Activated CD4-positive, alpha-beta T cell treated with anti-CD3 and anti-CD28 coated beads for 36 hours (primary cell): ENCODE measurements at regions not wholly inside any gene's neighbourhood (a gene's known extent, or its start where the extent isn't known, plus 50 kb on each side); places are given as distances from the start of the nearest gene placed in this dataset.

ENCODE experiments used
- ATAC-seq: fragments of 200-7000 bp; cut with Tn5 transposase; one replicate; pipeline ENCODE4 v1.10.0; 2021; ENCODE audit warnings: mild to moderate bottlenecking, moderate library complexity
- CTCF ChIA-PET: fragments of 350-600 bp; sonication (Branson Sonifier 250); formaldehyde crosslinking; loops from one replicate; lab custom pipeline; 2021; ENCODE audit warnings: antibody characterized with exemption; lab: Charles Lee
- POLR2A ChIA-PET: fragments of 350-600 bp; sonication (Branson Sonifier 250); formaldehyde crosslinking; loops from one replicate; lab custom pipeline; 2021; ENCODE audit warnings: antibody characterized with exemption, inconsistent platforms; lab: Charles Lee
- DNase-seq: peaks from one replicate; pipeline ENCODE4 v3.0.0-alpha.2; 2020
- H3K27ac Mint-ChIP-seq: one replicate; pipeline ENCODE4 v1.8.0; 2021; ENCODE audit warnings: mixed read lengths
- H3K27me3 Mint-ChIP-seq: one replicate; pipeline ENCODE4 v1.8.0; 2021; ENCODE audit warnings: mixed read lengths
- H3K36me3 Mint-ChIP-seq: one replicate; pipeline ENCODE4 v1.8.0; 2021; ENCODE audit warnings: low read depth, mixed read lengths
- H3K4me1 Mint-ChIP-seq: one replicate; pipeline ENCODE4 v1.8.0; 2021; ENCODE audit warnings: mixed read lengths
- H3K4me3 Mint-ChIP-seq: one replicate; pipeline ENCODE4 v1.8.0; 2021; ENCODE audit warnings: mild to moderate bottlenecking, moderate library complexity, mixed read lengths
- H3K9me3 Mint-ChIP-seq: one replicate; pipeline ENCODE4 v1.8.0; 2021; ENCODE audit warnings: low read depth, mixed read lengths
- intact Hi-C, 2 experiments: fragments of 100-400 bp; cut with DNase I in 1 of 2; cut with micrococcal nuclease in 1 of 2; formaldehyde crosslinking; loops; one replicate each; pipeline versions ENCODE4 v1.14.2 to v1.15.1; 2022 to 2024; cut with DNase I, micrococcal nuclease

- ChIA-PET CTCF (interaction anchor here (0.7 to 1.1 kb wide), 3 partner anchors 10 to 242 kb away, joined by 3 to 4 read pairs (median 3); no protein-coding TSS in a partner anchor), POLR2A (no interaction called here)
- intact Hi-C loops, result no loop called here
- no peak for ATAC-seq
- no peaks in the 10 kb centered on the region for H3K9me3 Mint-ChIP-seq
- H3K36me3 Mint-ChIP-seq, result no peaks in the 10 kb centered on the region
- no peaks in the 10 kb centered on the region for H3K27me3 Mint-ChIP-seq
- H3K4me1 Mint-ChIP-seq, result no peaks in the 10 kb centered on the region
- H3K27ac Mint-ChIP-seq, result no peak overlapping the region
- no peak for DNase-seq
- H3K4me3 Mint-ChIP-seq, result no peak overlapping the region
Measured at GRCh38 chr14:98743536-98743935, 528.5 kb downstream of the BCL11B start.

DNA sequence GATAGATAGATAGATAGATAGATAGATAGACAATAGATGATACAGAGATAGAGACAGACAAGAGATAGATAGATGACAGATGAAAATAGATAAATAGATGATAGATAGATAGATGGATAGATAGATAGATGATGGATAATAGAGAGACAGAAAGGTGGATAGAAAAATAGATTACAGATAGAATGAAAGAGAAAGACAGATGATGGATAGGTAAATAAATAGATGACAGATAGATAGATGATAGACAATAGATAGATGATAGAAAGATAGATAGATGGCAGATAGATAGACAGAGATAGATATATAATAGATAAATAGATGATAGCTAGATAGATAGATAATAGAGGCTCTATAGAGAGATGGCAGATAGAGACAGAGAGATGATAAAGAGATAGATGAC, 523.0 kb downstream of the BCL11B start:
- intact Hi-C loops, result no loop called here
- ChIA-PET CTCF (no interaction called here), POLR2A (no interaction called here)

GRCh38 chr14:98751110-98751509, 520.9 kb downstream of the BCL11B start:
- H3K4me3 Mint-ChIP-seq, result no peak overlapping the region
- peaks cover 5% of the 10 kb centered on the region for H3K4me1 Mint-ChIP-seq
- ChIA-PET CTCF (no interaction called here), POLR2A (no interaction called here)
- no peak overlapping the region for H3K27ac Mint-ChIP-seq
- H3K9me3 Mint-ChIP-seq, result peaks cover 10% of the 10 kb centered on the region
- DNase-seq (no peak), ATAC-seq (no peak)
- intact Hi-C loops, result no loop called here
- peaks cover 3% of the 10 kb centered on the region for H3K36me3 Mint-ChIP-seq
- H3K27me3 Mint-ChIP-seq, result no peaks in the 10 kb centered on the region

More for the DNA sequence above, 523.0 kb downstream of the BCL11B start:
- Mint-ChIP-seq H3K27me3 (no peaks in the 10 kb centered on the region), H3K27ac (no peak overlapping the region), H3K4me1 (no peaks in the 10 kb centered on the region), H3K36me3 (no peaks in the 10 kb centered on the region), H3K4me3 (no peak overlapping the region), H3K9me3 (no peaks in the 10 kb centered on the region)
- no peak for ATAC-seq
- DNase-seq, result no peak

GRCh38 chr14:98752660-98753059, 519.3 kb downstream of the BCL11B start:
- H3K9me3 Mint-ChIP-seq, result peaks cover 10% of the 10 kb centered on the region
- ChIA-PET POLR2A (no interaction called here), CTCF (no interaction called here)
- peaks cover 5% of the 10 kb centered on the region for H3K4me1 Mint-ChIP-seq
- H3K27me3 Mint-ChIP-seq, result no peaks in the 10 kb centered on the region
- ATAC-seq (no peak), DNase-seq (no peak)
- intact Hi-C loops, result no loop called here
- peaks cover 3% of the 10 kb centered on the region for H3K36me3 Mint-ChIP-seq
- no peak overlapping the region for H3K4me3 Mint-ChIP-seq
- peak overlapping the region; percentile 40 for H3K27ac Mint-ChIP-seq

DNA sequence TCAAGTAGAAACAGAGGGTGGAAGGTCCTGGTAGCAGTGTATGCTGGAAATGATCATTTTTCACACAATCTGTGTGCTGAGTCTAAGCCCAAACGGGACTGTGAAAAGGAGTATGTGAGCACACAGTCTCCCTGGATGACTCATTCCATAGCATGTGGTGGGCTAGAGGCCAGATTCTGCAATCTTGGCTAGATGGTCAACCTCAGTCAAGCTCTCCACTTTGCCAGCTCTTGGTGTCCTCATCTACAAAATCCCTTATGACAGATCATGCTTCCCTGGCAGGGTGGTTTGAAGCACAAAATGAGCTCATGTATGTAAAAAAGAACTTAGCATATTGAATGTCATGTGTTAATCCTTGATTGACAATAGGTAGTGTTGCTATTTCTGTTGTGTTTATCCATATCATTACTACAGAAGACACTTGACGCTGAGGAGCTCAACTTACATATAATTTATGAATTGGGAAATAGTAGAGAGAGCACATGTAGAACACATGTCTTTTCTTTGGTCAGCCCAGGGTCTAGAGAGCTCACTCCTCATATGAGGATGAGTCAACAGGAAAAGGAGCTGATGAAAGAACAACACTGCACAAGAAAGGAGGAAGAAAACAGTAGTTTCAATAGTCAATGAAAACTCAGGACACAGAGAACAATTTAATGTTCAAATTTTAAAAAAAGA, 517.5 kb downstream of the BCL11B start:
- H3K9me3 Mint-ChIP-seq, result peaks cover 10% of the 10 kb centered on the region
- intact Hi-C loops, result no loop called here
- ChIA-PET POLR2A (no interaction called here), CTCF (interaction anchor here (0.6 to 1.4 kb wide), 2 partner anchors 12 kb away, joined by 3 to 4 read pairs; no protein-coding TSS in a partner anchor)
- H3K4me1 Mint-ChIP-seq, result peaks cover 5% of the 10 kb centered on the region
- ATAC-seq (no peak), DNase-seq (peak; percentile 8)
- no peaks in the 10 kb centered on the region for H3K27me3 Mint-ChIP-seq
- H3K27ac Mint-ChIP-seq, result peak overlapping the region; percentile 16
- peaks cover 3% of the 10 kb centered on the region for H3K36me3 Mint-ChIP-seq
- H3K4me3 Mint-ChIP-seq, result no peak overlapping the region

GRCh38 chr14:98756749-98757148, 515.2 kb downstream of the BCL11B start:
- Mint-ChIP-seq H3K27me3 (no peaks in the 10 kb centered on the region), H3K9me3 (peaks cover 10% of the 10 kb centered on the region), H3K4me1 (peaks cover 5% of the 10 kb centered on the region), H3K36me3 (peaks cover 3% of the 10 kb centered on the region), H3K4me3 (no peak overlapping the region), H3K27ac (no peak overlapping the region)
- intact Hi-C loops, result no loop called here
- no peak for ATAC-seq
- ChIA-PET POLR2A (no interaction called here), CTCF (interaction anchor here (1.7 kb wide), 1 partner anchor 9 kb away, joined by 5 read pairs; no protein-coding TSS in a partner anchor)
- DNase-seq, result no peak

DNA sequence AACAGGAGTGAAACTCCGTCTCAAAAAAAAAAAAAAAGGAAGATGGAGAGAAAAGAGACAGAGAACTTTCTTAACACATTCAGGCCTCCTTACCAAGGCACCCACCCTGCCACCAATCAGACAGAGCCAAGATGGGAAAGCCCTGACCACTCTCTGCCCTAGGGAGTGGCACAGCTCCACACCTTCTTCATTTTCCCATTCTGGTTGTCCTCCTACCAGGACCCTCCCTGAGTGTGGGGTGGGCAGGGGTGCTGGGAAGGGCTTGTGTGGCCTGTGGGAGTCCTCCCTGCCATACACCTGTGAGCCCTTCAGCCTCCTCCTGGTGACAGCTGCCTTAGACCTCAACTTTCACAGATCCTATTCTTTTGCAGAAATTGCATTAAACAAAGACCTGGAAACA, 513.6 kb downstream of the BCL11B start:
- CTCF ChIA-PET, result no interaction called here
- no peak overlapping the region for H3K27ac Mint-ChIP-seq

DNA sequence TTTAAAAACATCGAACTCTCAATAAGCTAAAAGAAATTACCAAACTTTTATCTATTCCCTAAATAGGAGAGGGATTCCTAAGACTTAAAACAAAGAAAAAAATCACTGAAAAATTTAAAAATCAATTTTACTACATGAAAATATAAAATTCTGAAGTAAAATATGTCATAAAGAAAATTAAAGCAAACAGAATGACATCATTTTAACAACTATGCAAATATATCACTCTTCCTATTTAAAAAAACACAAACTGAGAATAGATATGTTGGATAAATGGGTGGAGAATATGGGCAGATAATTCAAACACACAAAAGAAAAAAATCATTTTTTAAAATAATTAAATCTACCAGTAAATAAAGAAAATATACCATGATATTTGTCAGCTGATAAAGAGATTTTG, 510.0 kb downstream of the BCL11B start:
- H3K27ac Mint-ChIP-seq, result no peak overlapping the region
- CTCF ChIA-PET, result no interaction called here
- H3K4me3 Mint-ChIP-seq, result no peak overlapping the region
- ATAC-seq (no peak), DNase-seq (no peak)
- intact Hi-C loops, result no loop called here
- peaks cover 8% of the 10 kb centered on the region for H3K9me3 Mint-ChIP-seq
- H3K36me3 Mint-ChIP-seq, result no peaks in the 10 kb centered on the region
- no peaks in the 10 kb centered on the region for H3K27me3 Mint-ChIP-seq
- H3K4me1 Mint-ChIP-seq, result peaks cover 6% of the 10 kb centered on the region
- POLR2A ChIA-PET, result no interaction called here

More for the DNA sequence above, 513.6 kb downstream of the BCL11B start:
- POLR2A ChIA-PET, result no interaction called here
- Mint-ChIP-seq H3K9me3 (peaks cover 14% of the 10 kb centered on the region), H3K4me3 (no peak overlapping the region), H3K4me1 (peaks cover 5% of the 10 kb centered on the region), H3K36me3 (peaks cover 3% of the 10 kb centered on the region), H3K27me3 (no peaks in the 10 kb centered on the region)
- intact Hi-C loops, result no loop called here
- DNase-seq, result no peak
- ATAC-seq, result no peak

DNA sequence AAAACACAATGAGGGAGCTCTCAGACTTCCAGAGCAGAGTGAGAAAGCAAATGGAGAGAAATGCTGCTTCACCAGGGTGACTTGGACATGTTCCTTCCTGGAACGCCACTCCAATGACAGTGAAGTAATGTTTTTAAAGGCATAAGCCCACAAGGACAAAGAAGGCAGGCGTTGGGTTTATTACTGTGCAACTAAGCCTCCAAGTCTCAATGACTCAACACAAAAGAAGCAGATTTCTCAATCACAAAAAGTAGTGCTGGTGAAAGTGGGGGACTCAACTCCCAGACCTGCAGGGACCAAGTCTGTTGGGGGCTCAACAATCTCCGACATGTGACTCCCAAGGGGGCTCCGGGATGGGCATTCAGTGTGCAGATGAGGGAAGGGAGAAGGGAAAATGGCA, 505.2 kb downstream of the BCL11B start:
- DNase-seq (no peak), ATAC-seq (no peak)
- Mint-ChIP-seq H3K27me3 (no peaks in the 10 kb centered on the region), H3K27ac (no peak overlapping the region), H3K9me3 (peaks cover 8% of the 10 kb centered on the region), H3K4me3 (no peak overlapping the region), H3K36me3 (no peaks in the 10 kb centered on the region), H3K4me1 (peaks cover 6% of the 10 kb centered on the region)
- intact Hi-C loops, result no loop called here
- ChIA-PET CTCF (interaction anchor here (0.6 to 1.2 kb wide), 4 partner anchors 10 to 1665 kb away, joined by 3 to 6 read pairs (median 4); no protein-coding TSS in a partner anchor), POLR2A (no interaction called here)

- Mint-ChIP-seq H3K27ac (no peak overlapping the region), H3K36me3 (no peaks in the 10 kb centered on the region), H3K4me1 (peaks cover 6% of the 10 kb centered on the region), H3K27me3 (no peaks in the 10 kb centered on the region), H3K9me3 (peaks cover 3% of the 10 kb centered on the region), H3K4me3 (no peak overlapping the region)
- ChIA-PET POLR2A (no interaction called here), CTCF (no interaction called here)
- no peak for DNase-seq
- no peak for ATAC-seq
- intact Hi-C loops, result no loop called here
Measured at GRCh38 chr14:98769326-98769725, 502.7 kb downstream of the BCL11B start.

GRCh38 chr14:98770151-98770550, 501.8 kb downstream of the BCL11B start:
- intact Hi-C loops, result no loop called here
- no peak for ATAC-seq
- peaks cover 6% of the 10 kb centered on the region for H3K4me1 Mint-ChIP-seq
- no peak for DNase-seq
- CTCF ChIA-PET, result no interaction called here
- no peaks in the 10 kb centered on the region for H3K9me3 Mint-ChIP-seq
- H3K27ac Mint-ChIP-seq, result no peak overlapping the region
- POLR2A ChIA-PET, result no interaction called here
- no peaks in the 10 kb centered on the region for H3K36me3 Mint-ChIP-seq
- H3K27me3 Mint-ChIP-seq, result no peaks in the 10 kb centered on the region
- no peak overlapping the region for H3K4me3 Mint-ChIP-seq

GRCh38 chr14:98773814-98774213, 498.2 kb downstream of the BCL11B start:
- CTCF ChIA-PET, result interaction anchor here (0.6 kb wide), 1 partner anchor 110 kb away, joined by 3 read pairs; no protein-coding TSS in a partner anchor
- no peak overlapping the region for H3K27ac Mint-ChIP-seq
- no peaks in the 10 kb centered on the region for H3K36me3 Mint-ChIP-seq
- H3K4me1 Mint-ChIP-seq, result no peaks in the 10 kb centered on the region
- intact Hi-C loops, result no loop called here
- POLR2A ChIA-PET, result interaction anchor here (0.6 kb wide), 1 partner anchor 1454 kb away, joined by 3 read pairs; no protein-coding TSS in a partner anchor
- ATAC-seq (no peak), DNase-seq (no peak)
- H3K4me3 Mint-ChIP-seq, result no peak overlapping the region
- no peaks in the 10 kb centered on the region for H3K27me3 Mint-ChIP-seq
- no peaks in the 10 kb centered on the region for H3K9me3 Mint-ChIP-seq
